H4 (cell line): ENCODE measurements at regions not wholly inside any gene's neighbourhood (a gene's known extent, or its start where the extent isn't known, plus 50 kb on each side); places are given as distances from the start of the nearest gene placed in this dataset.
"Not testable (repeated sequence)": the region's sequence is repeated elsewhere in the genome, so short reads cannot be mapped to it uniquely, and the experiment has no call there.

Source experiments
- DNase-seq: peaks from one replicate; pipeline ENCODE4 v3.0.0-alpha.2; 2015; ENCODE audit warnings: low spot score

GRCh38 chr5:169413416-169413815, 112.5 kb upstream of the SLIT3 start:
- no peak for DNase-seq

GRCh38 chr5:169412831-169413230, 111.9 kb upstream of the SLIT3 start:
- DNase-seq, result no peak

DNA sequence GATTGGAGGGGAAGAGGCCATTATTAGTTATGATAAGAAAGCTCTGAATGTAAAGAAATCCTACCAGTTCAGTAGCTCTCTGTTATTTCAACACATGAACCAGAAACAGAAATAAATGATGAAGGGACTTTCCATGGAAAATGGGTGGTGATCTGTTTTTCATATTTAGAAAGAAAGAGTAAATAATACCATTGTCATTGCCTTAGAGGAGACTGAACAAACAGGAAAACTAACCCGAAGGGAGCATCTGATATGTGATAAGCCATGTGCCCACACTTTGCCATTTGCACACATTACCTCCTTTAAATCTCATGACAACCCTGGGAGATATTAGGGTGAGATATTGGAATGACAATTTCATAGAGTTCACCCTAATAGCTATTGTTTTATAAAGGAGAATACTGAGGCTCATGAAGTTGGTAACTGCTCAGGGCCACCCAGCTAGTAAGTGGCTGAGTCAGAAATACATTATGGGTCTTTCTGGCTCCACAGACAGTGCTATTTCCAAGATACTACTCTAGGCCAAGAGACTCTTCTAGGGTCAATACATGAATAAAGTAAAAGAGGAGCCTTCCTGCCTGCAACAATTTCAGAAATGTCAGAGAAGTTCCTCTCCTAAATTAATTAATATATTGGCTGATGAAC, 111.0 kb upstream of the SLIT3 start:
- DNase-seq, result no peak

DNA sequence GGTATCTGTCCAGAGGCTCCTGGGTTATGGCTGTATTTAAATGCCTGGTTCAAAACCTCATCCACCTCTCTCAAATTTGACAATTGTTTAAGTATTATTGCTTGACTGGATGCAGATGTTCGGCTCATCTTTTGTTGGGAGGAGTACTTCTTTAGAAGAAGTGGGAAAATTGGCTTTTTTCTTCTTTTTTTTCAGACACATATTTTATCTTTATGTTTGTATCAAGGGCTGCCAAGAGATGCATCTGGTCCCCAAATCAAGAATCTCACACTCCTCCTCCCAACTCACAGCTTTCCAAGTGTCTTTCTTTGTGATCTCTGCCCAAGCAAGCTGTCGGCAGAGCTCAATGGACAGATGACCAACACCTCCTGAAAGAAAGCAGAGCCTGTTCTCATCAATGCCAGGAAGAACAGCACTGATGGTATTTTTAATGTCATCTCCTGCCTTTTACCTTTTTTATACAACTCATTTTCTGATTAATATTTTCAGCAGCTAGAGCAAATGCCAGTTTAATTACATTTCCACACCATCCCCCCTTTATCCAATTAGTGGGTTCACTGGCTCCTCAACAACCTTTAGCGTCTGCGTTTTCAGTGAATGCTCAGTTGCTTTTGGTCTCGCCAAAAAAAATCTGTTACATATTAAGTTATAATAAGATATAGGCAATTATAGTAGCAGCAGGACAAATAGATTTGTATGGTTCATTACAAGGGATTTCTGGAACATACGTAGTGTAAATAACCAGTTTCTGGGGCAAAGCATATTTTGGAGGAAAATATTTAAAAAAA, 110.3 kb upstream of the SLIT3 start:
- no peak for DNase-seq

DNA sequence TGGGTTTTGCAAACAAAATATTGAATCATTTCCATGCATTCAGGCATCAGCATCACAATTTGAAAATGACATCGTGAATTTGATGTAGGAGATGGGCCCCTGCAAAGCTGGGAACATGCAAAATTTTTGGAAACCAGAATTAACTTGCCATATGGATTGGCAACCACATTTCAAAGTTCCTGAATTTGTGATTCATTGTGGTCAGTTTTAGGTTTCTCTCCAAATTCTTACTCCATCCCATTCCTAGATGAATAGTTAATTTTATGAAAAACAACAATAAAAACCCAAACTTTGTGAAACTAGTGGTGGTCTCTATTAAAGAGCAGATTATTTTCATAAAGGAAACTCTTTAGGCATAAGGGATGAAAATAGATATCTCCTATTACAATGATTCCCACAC, 107.8 kb upstream of the SLIT3 start:
- no peak for DNase-seq

DNA sequence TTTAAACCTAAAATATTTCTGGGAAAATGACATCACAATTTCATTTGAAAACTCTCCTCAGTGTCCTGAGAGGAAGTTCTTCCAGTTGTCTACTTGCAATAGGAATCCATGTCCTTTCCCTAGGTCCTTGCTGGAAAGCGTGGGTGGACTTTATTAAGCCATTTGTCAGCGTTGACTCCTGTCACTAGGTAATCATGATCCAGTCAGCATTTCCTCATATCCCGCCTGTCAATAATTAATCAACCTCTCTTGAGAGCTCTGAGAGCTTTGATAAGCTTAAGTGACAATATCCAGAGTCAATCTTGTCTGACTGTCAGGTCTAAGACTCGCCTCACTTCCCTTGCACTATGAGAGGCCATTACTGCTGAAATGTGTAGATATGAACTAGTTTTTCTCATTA, 107.2 kb upstream of the SLIT3 start:
- DNase-seq, result no peak

GRCh38 chr5:169404223-169404622, 103.3 kb upstream of the SLIT3 start:
- DNase-seq, result no peak

DNA sequence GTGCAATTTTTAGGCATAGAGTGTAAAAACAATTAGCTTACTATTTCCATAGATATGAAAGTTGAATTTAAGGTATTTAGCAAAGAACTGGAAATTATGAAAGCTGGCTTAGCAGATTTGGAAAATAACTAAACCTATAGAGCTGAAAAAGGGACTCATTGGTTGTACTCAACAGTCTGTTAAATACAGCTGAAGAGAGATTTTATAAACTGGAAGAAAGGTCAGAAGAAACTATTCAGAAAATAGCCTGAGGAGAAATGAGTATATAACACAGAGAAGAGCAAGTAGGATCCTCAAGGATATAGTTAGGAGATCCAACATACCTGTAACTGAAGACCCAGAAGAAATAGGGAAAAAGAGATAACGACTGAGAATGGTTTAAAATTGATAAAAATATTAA, 97.6 kb upstream of the SLIT3 start:
- DNase-seq, result no peak

GRCh38 chr5:169395136-169395535, 94.2 kb upstream of the SLIT3 start:
- no peak for DNase-seq

GRCh38 chr5:169394371-169394770, 93.4 kb upstream of the SLIT3 start:
- DNase-seq, result no peak

DNA sequence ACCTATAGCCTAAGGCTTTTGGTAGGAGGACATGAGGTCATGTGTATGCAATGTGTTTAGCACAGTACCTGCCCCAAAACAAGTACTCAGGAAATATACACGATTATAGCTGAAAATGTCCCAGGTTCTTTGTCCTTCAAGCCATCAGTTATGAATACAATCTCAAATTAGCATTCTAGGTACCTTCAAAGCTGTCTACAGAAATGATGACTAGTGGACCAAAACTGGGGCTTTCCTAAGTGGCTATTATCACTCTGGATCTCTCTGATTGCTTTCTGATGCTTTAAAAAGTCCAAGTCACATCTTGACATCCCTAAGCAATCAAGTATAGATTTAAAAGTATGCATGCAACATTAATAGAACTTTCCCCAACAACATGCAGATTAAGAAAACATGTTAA, 93.0 kb upstream of the SLIT3 start:
- DNase-seq, result no peak

- no peak for DNase-seq
Measured at GRCh38 chr5:169390265-169390664, 89.3 kb upstream of the SLIT3 start.

DNA sequence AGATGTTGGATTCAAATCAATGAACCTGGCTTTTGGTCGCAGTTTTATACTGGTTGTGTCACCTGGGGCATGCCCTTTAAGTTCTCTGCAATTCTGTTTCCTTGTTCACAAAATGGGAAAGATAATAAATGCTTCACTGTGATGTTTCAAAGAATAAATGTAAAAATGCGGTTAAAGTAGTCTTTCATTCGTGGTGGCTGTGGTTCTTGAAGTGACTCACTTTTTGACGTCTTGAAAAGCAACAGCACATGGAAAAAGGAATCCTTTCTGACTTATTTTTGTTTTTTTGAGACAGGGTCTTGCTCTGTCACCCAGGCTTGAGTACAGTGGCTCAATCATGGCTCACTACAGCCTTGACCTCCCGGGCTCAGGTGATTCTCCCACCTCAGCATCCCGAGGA, 88.4 kb upstream of the SLIT3 start:
- DNase-seq, result no peak

DNA sequence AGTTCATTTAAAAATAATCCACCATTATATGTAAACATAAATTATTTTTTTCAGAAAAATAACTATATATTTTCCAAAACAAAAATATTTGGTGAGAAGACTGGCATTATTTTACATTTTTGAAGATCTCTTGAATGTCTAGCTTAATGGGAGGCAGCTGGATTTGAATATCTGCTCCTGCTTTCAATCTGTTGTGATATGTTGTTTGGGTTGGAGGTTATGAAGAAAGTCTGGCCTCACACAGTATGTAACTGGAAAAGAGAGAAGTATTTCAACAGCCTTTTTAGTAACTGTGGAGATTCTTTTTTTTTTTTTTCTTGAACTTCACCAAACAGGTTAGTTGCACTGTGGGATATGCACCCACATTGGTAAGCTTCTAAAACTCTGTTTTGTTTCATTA, 84.7 kb upstream of the SLIT3 start:
- no peak for DNase-seq

DNA sequence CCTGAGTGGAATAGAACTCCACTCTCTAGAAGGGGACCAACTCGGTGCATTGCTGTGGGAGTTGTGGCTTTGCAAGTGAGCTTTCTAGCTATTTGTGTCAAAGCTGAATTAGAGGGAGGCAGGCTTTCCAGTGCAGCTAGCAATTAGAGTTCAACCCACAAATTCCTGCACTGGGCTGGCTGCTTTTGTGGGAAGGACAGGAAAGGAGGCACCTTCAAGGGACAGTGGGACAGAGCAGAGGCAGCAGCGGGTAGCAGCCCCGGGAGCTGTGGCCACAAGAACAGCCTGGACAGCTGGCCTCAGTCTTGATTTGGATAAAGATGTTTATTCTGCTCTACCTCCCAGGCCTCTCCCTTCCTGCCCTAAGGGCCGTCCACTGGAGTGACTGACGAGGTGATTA, 83.7 kb upstream of the SLIT3 start:
- DNase-seq, result peak; percentile 69

GRCh38 chr5:169374761-169375160, 73.8 kb upstream of the SLIT3 start:
- DNase-seq, result peak; percentile 34

DNA sequence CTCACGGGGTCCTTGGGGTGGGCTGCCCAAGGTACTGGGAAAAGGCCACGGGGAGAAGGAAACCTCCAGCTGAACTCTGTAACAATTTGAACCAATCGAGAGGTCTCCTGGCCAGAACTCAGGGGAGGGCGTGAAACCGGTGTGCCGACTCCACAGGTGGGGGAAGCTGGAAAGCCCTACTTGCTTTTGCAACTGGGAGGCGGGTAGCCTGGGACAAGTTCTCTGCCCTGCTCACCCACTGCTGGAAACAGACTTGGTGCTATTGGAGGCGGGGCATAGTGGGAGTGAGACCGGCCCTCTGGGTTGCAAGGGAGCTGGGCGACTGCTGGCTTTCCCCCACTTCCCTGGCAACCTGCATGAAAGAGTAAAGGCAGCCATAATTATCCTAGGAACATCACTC, 73.2 kb upstream of the SLIT3 start:
- no peak for DNase-seq

DNA sequence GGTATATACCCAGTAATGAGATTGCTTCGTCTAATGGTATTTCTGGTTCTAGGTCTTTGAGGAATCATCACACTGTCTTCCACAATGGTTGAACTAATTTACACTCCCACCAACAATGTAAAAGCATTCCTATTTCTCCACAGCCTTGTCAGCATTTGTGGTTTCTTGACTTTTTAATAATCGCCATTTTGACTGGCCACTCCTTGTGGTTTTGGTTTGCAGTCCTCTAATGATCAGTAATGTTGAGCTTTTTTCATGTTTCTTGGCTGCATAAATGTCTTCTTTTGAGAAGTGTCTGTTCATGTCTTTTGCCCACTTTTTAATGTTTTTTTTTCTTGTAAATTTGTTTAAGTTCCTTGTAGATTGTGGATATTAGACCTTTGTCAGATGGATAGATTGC, 70.9 kb upstream of the SLIT3 start:
- not testable (repeated sequence) for DNase-seq

- no peak for DNase-seq
Measured at GRCh38 chr5:169369130-169369529, 68.2 kb upstream of the SLIT3 start.

DNA sequence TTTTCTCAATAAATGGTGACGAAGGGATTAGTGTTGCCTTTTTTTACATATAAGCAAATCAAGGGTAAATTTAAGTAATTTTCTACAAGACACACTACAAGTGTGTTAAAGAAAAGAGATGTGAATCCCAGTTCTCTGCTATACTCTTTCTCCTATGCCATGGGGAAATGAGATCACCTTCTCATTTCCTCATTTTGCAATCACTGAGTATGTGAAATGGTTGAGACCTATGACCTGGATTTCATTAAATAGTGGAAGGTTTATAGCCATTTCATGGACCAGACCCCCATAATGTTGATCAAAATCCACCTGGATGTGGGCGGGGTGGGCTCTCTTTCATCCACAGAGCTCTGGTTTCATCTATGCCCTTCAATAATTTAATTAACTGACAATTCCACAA, 66.9 kb upstream of the SLIT3 start:
- DNase-seq, result no peak

- DNase-seq, result no peak
Measured at GRCh38 chr5:169357291-169357690, 56.4 kb upstream of the SLIT3 start.

DNA sequence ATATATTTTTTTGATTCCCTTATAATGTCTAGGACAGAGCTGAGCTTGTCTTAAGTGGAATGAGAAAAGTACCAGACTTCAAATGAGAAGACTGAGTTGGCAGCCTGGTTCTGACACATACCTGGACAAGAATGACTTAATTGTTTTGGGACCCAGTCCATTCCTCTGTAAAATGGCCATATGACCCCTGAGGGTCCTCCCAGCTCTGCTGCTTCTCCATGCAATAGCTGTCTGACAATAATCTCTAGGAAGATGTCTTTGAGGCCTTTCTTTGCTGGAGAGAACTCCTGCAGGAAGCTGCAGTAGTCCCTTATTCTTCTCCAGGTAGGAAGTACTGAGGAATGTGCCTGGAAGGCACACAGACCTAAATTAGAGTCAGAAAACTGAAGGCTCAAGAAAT, 55.9 kb upstream of the SLIT3 start:
- DNase-seq, result no peak

GRCh38 chr5:169356181-169356580, 55.2 kb upstream of the SLIT3 start:
- no peak for DNase-seq

DNA sequence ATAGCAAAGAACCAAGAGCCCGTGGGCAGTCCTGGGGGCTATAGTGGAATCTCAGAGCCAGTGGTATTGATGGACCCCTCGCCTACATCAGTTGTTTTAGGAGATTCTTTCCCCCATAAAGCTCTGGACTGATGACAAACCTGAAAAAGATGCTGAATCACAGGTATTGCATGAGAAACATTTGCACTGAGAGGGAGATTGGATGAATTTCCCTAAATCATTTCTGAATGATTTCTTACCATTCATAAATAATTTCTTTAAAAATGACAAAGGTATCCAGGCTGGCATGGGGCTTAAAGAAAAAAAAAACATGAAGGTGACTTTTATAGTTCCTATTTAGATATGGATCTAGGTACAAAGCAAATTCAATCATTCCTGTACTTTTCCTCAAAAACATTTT, 54.0 kb upstream of the SLIT3 start:
- no peak for DNase-seq
